ENCODE measurements at regions not wholly inside any gene's neighbourhood (a gene's known extent, or its start where the extent isn't known, plus 50 kb on each side); places are given as distances from the start of the nearest gene placed in this dataset.

DNA sequence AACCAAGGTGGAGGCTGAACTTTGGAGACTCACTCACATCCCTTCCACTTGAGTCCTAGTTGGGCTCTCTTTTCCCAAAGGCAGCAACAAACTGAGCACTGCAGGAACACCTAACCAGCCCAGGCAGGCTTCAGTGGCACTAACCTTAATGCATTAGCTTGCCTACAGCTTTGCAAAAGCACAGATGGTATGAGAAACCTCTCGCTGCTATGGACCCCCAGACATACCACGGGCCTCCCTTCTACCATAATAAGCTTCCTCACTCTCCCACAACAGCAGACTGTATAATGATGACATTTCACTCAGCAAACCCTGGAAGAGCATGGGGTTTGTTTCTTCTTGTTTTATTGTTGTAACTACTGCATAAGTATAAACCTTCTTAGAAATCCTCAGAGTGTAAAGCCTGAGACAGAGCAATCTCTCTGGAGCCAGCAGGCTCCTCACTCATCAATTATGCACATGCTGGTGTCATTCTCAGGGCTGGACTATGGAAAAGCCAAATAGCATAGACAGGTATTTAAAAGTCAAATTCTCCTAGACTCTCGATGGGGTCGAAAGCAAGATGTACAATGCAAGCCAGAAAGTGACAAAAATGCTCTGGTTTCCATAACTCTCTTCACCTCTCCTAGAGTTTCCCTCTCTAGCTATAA, 167.6 kb downstream of the NXPE2 start:
- Histone ChIP-seq H3K79me2 (ENCODE audit: control insufficient read depth, insufficient read depth, low read length) (no peaks in the 10 kb centered on the region), H3K27me3 (ENCODE audit: control insufficient read depth, extremely low read depth, insufficient read depth, low read length) (no peaks in the 10 kb centered on the region), H3K9me1 (ENCODE audit: control insufficient read depth, extremely low read depth, insufficient read depth, low read length) (no peaks in the 10 kb centered on the region), H3K36me3 (ENCODE audit: control insufficient read depth in 2 of 2, extremely low read depth in 1 of 2, insufficient read depth in 2 of 2, low read length in 2 of 2) (no peaks in the 10 kb centered on the region), H4K20me1 (ENCODE audit: control insufficient read depth, extremely low read depth, insufficient read depth, low read length) (no peaks in the 10 kb centered on the region), H3K4me3 (ENCODE audit: control insufficient read depth in 2 of 3, extremely low read depth in 1 of 3, insufficient read depth in 2 of 3, low read depth in 1 of 3, low read length in 3 of 3) (no peak overlapping the region), H2AFZ (ENCODE audit: control insufficient read depth, low read length) (no peak overlapping the region), H3K9me3 (ENCODE audit: control insufficient read depth, low read depth, low read length) (no peaks in the 10 kb centered on the region), H3K4me2 (ENCODE audit: control insufficient read depth, extremely low read depth, insufficient read depth, low read depth, low read length) (no peak overlapping the region), H3K9ac (ENCODE audit: control insufficient read depth, extremely low read depth, insufficient read depth, low read length) (no peak overlapping the region), H3K27ac (ENCODE audit: control insufficient read depth, insufficient read depth, low read length) (no peak overlapping the region), H3K4me1 (ENCODE audit: control insufficient read depth, extremely low read depth, insufficient read depth, low read length) (no peaks in the 10 kb centered on the region)
- dilution Hi-C loops (cut with MboI; ENCODE audit: extremely low pct_ligation_motif_present, low sequenced_read_pairs): no loop called here
- no peak for FAIRE-seq
- TF ChIP-seq, protein P1, sequence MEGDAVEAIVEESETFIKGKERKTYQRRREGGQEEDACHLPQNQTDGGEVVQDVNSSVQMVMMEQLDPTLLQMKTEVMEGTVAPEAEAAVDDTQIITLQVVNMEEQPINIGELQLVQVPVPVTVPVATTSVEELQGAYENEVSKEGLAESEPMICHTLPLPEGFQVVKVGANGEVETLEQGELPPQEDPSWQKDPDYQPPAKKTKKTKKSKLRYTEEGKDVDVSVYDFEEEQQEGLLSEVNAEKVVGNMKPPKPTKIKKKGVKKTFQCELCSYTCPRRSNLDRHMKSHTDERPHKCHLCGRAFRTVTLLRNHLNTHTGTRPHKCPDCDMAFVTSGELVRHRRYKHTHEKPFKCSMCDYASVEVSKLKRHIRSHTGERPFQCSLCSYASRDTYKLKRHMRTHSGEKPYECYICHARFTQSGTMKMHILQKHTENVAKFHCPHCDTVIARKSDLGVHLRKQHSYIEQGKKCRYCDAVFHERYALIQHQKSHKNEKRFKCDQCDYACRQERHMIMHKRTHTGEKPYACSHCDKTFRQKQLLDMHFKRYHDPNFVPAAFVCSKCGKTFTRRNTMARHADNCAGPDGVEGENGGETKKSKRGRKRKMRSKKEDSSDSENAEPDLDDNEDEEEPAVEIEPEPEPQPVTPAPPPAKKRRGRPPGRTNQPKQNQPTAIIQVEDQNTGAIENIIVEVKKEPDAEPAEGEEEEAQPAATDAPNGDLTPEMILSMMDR (optimal IDR thresholded peaks at IDR 0.05 in 1 of 3, IDR thresholded peaks at IDR 0.05 in 1 of 3, conservative IDR thresholded peaks at IDR 0.05 in 1 of 3; ENCODE audit: extremely low read depth in 1 of 3, insufficient read depth in 2 of 3, low read length in 3 of 3): no peak
- TF ChIP-seq EZH2 (IDR thresholded peaks at IDR 0.05; ENCODE audit: low read length): no peak
- DNase-seq (ENCODE audit: low read depth, low spot score): no peak

DNA sequence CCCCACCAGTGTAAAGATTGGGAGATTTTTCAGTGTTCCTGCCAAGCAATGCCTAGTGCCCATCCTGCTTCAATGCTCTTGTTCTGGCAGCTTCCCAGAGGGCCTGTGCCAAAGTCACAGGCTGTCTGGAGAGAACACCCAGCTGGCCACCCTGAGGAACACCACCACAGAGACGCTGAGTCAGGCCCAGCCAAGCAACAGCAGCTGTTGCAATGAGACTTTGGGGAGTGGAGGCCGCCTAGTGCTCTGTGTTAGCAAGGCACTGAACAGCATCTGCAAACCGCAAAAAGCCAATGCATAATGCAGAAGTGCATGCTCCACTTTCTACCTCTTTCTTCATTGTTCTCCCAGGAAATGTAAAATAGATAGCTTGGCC, 168.1 kb downstream of the NXPE2 start:
- no peak for FAIRE-seq
- dilution Hi-C loops (cut with MboI; ENCODE audit: extremely low pct_ligation_motif_present, low sequenced_read_pairs): no loop called here
- no peak for DNase-seq (ENCODE audit: low read depth, low spot score)

More for the DNA sequence above, 168.1 kb downstream of the NXPE2 start:
- H3K36me3 ChIP-seq (ENCODE audit: control insufficient read depth in 2 of 2, extremely low read depth in 1 of 2, insufficient read depth in 2 of 2, low read length in 2 of 2): no peaks in the 10 kb centered on the region
- no peaks in the 10 kb centered on the region for H3K4me1 ChIP-seq (ENCODE audit: control insufficient read depth, extremely low read depth, insufficient read depth, low read length)
- H3K9ac ChIP-seq (ENCODE audit: control insufficient read depth, extremely low read depth, insufficient read depth, low read length): no peak overlapping the region
- no peaks in the 10 kb centered on the region for H4K20me1 ChIP-seq (ENCODE audit: control insufficient read depth, extremely low read depth, insufficient read depth, low read length)
- no peaks in the 10 kb centered on the region for H3K27me3 ChIP-seq (ENCODE audit: control insufficient read depth, extremely low read depth, insufficient read depth, low read length)
- H3K9me1 ChIP-seq (ENCODE audit: control insufficient read depth, extremely low read depth, insufficient read depth, low read length): no peaks in the 10 kb centered on the region
- no peaks in the 10 kb centered on the region for H3K79me2 ChIP-seq (ENCODE audit: control insufficient read depth, insufficient read depth, low read length)
- H3K4me3 ChIP-seq (ENCODE audit: control insufficient read depth in 2 of 3, extremely low read depth in 1 of 3, insufficient read depth in 2 of 3, low read depth in 1 of 3, low read length in 3 of 3): no peak overlapping the region
- TF ChIP-seq, protein P1 (optimal IDR thresholded peaks at IDR 0.05 in 1 of 3, IDR thresholded peaks at IDR 0.05 in 1 of 3, conservative IDR thresholded peaks at IDR 0.05 in 1 of 3; ENCODE audit: extremely low read depth in 1 of 3, insufficient read depth in 2 of 3, low read length in 3 of 3): no peak
- TF ChIP-seq EZH2 (IDR thresholded peaks at IDR 0.05; ENCODE audit: low read length): no peak
- no peak overlapping the region for H2AFZ ChIP-seq (ENCODE audit: control insufficient read depth, low read length)
- H3K27ac ChIP-seq (ENCODE audit: control insufficient read depth, insufficient read depth, low read length): no peak overlapping the region
- H3K4me2 ChIP-seq (ENCODE audit: control insufficient read depth, extremely low read depth, insufficient read depth, low read depth, low read length): no peak overlapping the region
- no peaks in the 10 kb centered on the region for H3K9me3 ChIP-seq (ENCODE audit: control insufficient read depth, low read depth, low read length)

Data from keratinocyte (primary cell).